HG02623 (cell line): ENCODE measurements at regions not wholly inside any gene's neighbourhood (a gene's known extent, or its start where the extent isn't known, plus 50 kb on each side); places are given as distances from the start of the nearest gene placed in this dataset.
A peak's percentile ranks its signal among the peaks of the same experiment; 100 is the strongest.
"Not testable (repeated sequence)": the region's sequence is repeated elsewhere in the genome, so short reads cannot be mapped to it uniquely, and the experiment has no call there.

ENCODE experiments used
- ATAC-seq: cut with Tn5 transposase; IDR thresholded peaks from one replicate; pipeline ENCODE4 v1.9.1; 2021; ENCODE audit warnings: moderate library complexity; ENCODE audit not compliant: unreplicated experiment

DNA sequence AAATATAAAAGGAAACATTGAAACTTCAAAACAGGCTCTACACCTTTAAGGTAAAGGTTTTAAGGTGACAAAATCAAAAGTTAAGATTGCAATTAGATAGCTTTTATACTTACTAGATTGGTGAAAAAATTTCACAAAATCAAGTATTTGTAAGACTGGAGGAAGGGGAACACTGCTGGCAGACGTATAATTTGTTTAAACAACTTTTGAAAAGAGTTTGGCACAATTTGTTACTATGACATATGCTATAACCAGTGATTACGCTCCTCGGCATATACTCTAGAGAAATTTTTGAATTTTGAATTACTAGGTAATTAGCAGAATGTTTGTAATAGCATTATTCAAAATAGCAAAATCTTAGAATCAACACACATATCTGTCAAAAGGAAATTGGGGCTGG is 425.0 kb downstream of the LRRIQ3 start:
- no peak for ATAC-seq

DNA sequence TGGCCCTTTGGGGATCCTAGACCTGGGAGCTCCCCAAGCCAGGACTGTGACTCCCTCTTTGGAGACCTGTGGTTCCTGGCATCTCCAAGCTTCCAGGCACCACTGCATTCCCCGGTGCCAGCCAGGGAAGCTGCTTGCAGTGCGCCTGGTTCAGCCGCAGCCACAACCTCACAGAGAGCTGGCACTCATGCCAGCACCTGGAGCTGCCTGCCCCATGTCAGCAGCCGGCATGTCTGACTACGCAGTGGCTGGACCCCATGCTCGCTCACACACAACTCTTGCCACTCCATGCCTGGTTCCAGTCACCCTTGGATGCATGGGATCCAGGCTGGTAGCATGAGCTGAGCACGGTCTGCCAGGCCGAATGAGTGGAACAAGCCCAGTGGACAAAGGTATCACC is 426.6 kb downstream of the LRRIQ3 start:
- ATAC-seq, result no peak

- ATAC-seq, result no peak
These were observed 427.7 kb downstream of the LRRIQ3 start for GRCh38 chr1:73770109-73770905.

- no peak for ATAC-seq
These were observed 431.1 kb downstream of the LRRIQ3 start for GRCh38 chr1:73766786-73767348.

GRCh38 chr1:73765551-73766233 is 432.3 kb downstream of the LRRIQ3 start:
- no peak for ATAC-seq

GRCh38 chr1:73761559-73761958 is 436.4 kb downstream of the LRRIQ3 start:
- ATAC-seq, result no peak

DNA sequence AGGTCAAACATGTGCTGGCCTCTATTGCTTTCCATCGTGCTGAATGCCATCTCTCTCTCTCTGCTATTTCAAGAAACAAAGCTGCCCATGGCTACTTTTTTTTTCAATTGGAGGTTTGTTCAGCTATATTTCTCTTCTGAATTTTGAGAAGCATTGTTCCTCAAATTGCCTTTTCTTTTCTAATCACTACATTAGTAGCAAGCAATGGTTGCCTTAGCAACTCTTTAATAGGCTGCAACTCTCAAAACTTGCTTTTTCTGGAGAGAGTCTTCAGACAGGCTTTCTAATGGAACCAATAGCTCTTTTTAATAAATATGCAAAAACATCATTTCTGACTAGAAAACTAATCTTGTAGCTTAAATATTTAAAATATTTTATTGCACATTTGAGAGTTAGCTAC is 439.0 kb downstream of the LRRIQ3 start:
- ATAC-seq, result no peak

DNA sequence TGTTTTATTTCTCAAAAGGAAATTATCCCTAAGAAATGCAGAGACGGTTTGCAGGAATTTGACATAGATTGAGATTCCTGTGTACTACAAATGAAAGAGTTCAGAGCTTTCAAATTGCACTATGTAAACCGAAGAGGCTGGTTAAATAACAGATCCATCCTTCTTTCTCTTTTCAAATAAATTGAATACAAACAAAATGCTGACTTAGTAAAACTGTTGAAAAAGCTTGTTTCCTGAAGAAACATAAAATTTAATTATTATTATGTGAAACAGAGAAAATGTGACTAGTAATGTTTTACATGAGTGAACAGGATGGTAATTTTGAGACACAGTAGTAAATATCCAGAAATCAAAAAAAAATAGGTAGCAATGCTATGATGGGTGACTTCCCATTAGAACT is 441.2 kb downstream of the LRRIQ3 start:
- ATAC-seq, result no peak

GRCh38 chr1:73755649-73756048 is 442.3 kb downstream of the LRRIQ3 start:
- no peak for ATAC-seq

DNA sequence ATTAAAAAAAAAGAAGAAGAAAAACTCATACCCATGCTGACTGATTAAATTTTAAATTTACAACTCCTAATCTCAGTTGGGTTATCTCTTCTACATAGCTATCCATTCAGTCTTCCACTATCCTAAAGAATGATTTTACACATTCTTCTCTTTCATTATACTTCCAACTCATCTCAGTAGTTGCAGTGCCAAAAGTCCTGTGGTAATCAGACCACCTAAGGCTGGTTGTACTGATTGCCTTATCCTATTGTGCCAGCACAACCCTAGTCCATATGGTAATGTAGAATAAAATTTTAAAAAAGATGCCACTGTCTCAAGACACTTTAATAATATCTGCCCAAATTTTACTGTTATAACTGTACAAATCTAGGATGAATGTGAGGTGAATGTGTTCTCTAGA is 448.0 kb downstream of the LRRIQ3 start:
- no peak for ATAC-seq

DNA sequence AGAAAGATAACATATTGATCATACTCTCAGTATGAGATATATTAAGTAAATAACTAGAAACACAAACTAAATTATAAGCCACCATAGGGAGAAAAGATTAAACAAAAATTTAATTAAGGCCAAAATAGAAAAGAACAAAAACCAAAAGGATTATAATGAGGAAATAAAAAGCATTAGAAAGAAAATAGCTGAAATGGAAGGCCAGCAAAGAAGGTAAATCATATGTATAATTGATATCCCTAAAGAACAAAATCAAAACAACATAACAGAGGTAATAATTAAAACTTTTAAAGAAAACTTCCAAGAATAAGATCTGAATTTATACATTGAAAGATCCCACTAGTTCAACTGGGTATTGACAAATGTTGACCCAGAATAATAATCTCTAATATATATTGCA is 453.0 kb downstream of the LRRIQ3 start:
- no peak for ATAC-seq

- no peak for ATAC-seq
These were observed 461.9 kb downstream of the LRRIQ3 start for GRCh38 chr1:73736125-73736524.

GRCh38 chr1:73727036-73727435 is 470.9 kb downstream of the LRRIQ3 start:
- ATAC-seq, result no peak

- ATAC-seq, result no peak
These were observed 475.9 kb downstream of the LRRIQ3 start for GRCh38 chr1:73722055-73722454.

- ATAC-seq, result no peak
These were observed 480.0 kb downstream of the LRRIQ3 start for GRCh38 chr1:73717976-73718375.

DNA sequence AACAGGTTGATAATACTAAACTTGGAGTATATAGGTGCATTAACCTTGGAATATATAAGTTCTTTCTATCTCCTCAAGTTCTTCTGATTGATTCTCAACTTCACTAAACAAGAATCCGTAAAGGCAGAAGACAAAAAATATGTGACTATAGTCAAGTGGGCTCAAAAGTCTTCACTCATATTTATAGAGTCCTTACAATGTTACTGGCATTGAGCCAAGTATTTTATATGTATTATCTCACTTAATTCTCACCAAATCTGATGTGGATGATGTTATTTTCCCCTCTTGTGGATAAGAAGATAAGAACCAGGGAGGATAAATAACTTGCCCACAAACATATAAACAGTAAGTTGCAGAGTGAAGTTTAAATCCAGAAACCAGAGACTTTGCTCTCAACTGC is 486.9 kb downstream of the LRRIQ3 start:
- no peak for ATAC-seq

DNA sequence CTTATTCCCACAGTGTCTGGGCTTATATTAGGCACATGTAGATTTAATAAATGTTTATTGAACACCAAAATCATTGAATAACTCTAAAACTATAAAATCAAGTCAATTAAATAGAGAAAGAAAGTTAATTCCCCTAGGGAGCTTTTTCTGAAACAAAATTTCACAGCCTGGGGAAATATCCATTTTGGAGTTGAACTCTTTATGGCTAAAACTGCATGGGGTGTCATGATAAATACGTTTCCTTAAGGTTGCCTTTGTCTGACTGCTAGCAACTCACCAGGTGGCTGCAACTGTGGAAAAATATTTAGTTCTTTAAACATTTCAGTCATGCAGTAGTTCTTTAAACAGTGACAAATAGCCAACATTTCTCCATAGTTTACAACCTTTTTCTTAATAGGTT is 496.1 kb downstream of the LRRIQ3 start:
- no peak for ATAC-seq

- ATAC-seq, result no peak
These were observed 521.8 kb downstream of the LRRIQ3 start for GRCh38 chr1:73676186-73676585.

DNA sequence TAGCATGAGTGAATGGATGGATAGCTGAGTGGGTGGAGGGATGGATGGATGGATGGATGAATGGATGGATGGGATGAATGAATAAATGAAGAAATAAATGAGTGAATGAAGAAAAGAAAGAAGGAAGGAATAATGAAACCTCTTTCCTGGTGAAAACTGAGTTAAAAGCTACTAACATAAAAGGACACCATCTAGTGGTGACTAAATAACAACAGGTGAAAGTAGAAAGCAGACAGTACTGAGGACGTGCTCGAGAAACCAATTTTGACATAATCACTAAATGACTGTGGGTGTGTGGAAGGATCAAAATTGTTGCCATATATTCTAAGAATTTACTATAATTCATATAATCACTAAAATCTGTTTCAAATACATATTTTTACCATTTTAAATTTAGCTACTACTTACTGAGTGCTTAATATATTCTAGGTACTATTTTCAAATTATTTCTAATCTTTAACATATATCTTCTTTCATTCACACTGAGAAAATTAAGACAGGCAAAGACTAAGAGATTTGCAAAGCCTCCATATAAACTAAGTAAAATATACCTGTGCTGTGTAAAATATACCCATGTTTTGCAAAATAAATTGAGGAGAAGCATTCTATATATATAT is 522.9 kb downstream of the LRRIQ3 start:
- ATAC-seq, result peak; percentile 75

GRCh38 chr1:73673971-73674370 is 524.0 kb downstream of the LRRIQ3 start:
- no peak for ATAC-seq

GRCh38 chr1:73671530-73671929 is 526.4 kb downstream of the LRRIQ3 start:
- no peak for ATAC-seq

GRCh38 chr1:73667959-73668358 is 530.0 kb downstream of the LRRIQ3 start:
- ATAC-seq, result not testable (repeated sequence)
